ENCODE measurements at regions not wholly inside any gene's neighbourhood (a gene's known extent, or its start where the extent isn't known, plus 50 kb on each side); places are given as distances from the start of the nearest gene placed in this dataset.

GRCh38 chr10:130546841-130547240 is 410.6 kb downstream of the GLRX3 start:
- H2BK20ac ChIP-seq (ENCODE audit: low read depth, low read length, poor library complexity, severe bottlenecking): no peak overlapping the region
- no peak overlapping the region for H2AFZ ChIP-seq (ENCODE audit: low read length)
- H3K4ac ChIP-seq (ENCODE audit: low read depth, low read length): no peak overlapping the region
- H3K23ac ChIP-seq (ENCODE audit: insufficient read length, low read depth, low read length): no peak overlapping the region
- H2BK120ac ChIP-seq (ENCODE audit: low read depth, low read length, poor library complexity, severe bottlenecking): no peak overlapping the region
- H3K36me3 Mint-ChIP-seq (ENCODE audit: insufficient read depth in 1 of 3, low read depth in 3 of 3): no peaks in the 10 kb centered on the region
- no peak overlapping the region for H2BK5ac ChIP-seq (ENCODE audit: insufficient read length, low read length)
- no peak overlapping the region for H4K91ac ChIP-seq (ENCODE audit: insufficient read length, low read depth, low read length)
- H3K79me2 ChIP-seq (ENCODE audit: insufficient read depth, low read length): no peaks in the 10 kb centered on the region
- no peak overlapping the region for H2BK15ac ChIP-seq (ENCODE audit: low read depth, low read length)
- peaks cover 10% of the 10 kb centered on the region for H3K27me3 Mint-ChIP-seq (ENCODE audit: low read depth)
- H3K23me2 ChIP-seq (ENCODE audit: insufficient read length, low read depth, low read length, poor library complexity, severe bottlenecking): no peaks in the 10 kb centered on the region
- H3T11ph ChIP-seq (ENCODE audit: low read length): no peak overlapping the region
- H3K14ac ChIP-seq (ENCODE audit: insufficient read depth, low read length): no peak overlapping the region
- no peak overlapping the region for H3K9ac ChIP-seq (ENCODE audit: extremely low read depth, insufficient read length, low read length)
- no peaks in the 10 kb centered on the region for H3K9me3 ChIP-seq (ENCODE audit: control insufficient read depth, low read depth, low read length)
- H3K18ac ChIP-seq (ENCODE audit: insufficient read length, low read depth, low read length): no peak overlapping the region
- no peaks in the 10 kb centered on the region; the same call in 1 of the 2 replicates for H3K4me1 ChIP-seq (ENCODE audit: insufficient read depth, low read length)
- no peak for TF ChIP-seq CTCF (conservative IDR thresholded peaks at IDR 0.05)
- DNase-seq: peak; percentile 14
- no peak overlapping the region for H3K4me2 ChIP-seq (ENCODE audit: insufficient read depth, insufficient read length, low read length)
- no peak overlapping the region for H2AK5ac ChIP-seq (ENCODE audit: insufficient read length, low read length)
- no CpG with 5 or more reads among the region's 7 CpGs for WGBS (ENCODE audit: extremely low coverage, insufficient read length, low lambda C conversion rate)
- H4K5ac ChIP-seq (ENCODE audit: insufficient read length, low read depth, low read length): no peak overlapping the region
- H3K27ac ChIP-seq (ENCODE audit: insufficient read length, low read depth, low read length): no peak overlapping the region
- no peak overlapping the region for H2BK12ac ChIP-seq (ENCODE audit: insufficient read length, low read depth, low read length)
- H3K79me1 ChIP-seq (ENCODE audit: insufficient read depth, low read depth, low read length, poor library complexity, severe bottlenecking): no peaks in the 10 kb centered on the region
- H3K27me3 ChIP-seq (ENCODE audit: insufficient read depth, low read length): no peaks in the 10 kb centered on the region
- H4K8ac ChIP-seq (replicated peaks; ENCODE audit: insufficient read length, low read depth, low read length): no peak overlapping the region
- H3K4me3 Mint-ChIP-seq: no peak overlapping the region
- H3K27ac Mint-ChIP-seq: no peak overlapping the region
- no peak overlapping the region for H3K56ac ChIP-seq (ENCODE audit: insufficient read length, low read depth, low read length)
- H3K9me3 Mint-ChIP-seq: no peaks in the 10 kb centered on the region
- H3K4me1 Mint-ChIP-seq: peaks cover 11 to 14% of the 10 kb centered on the region in 2 experiments
- H4K20me1 ChIP-seq (ENCODE audit: control insufficient read depth, insufficient read depth, insufficient read length): no peaks in the 10 kb centered on the region

All from H9 (cell line).